Stimulated activated effector memory CD8-positive, alpha-beta T cell treated with anti-CD3 and anti-CD28 coated beads, Interleukin-12 subunit alpha, Interleukin-12 subunit beta, amount 100 ng/mL, for 72 hours (primary cell): ENCODE measurements at regions not wholly inside any gene's neighbourhood (a gene's known extent, or its start where the extent isn't known, plus 50 kb on each side); places are given as distances from the start of the nearest gene placed in this dataset.
"Not testable (repeated sequence)": the region's sequence is repeated elsewhere in the genome, so short reads cannot be mapped to it uniquely, and the experiment has no call there.

Source experiments
- ATAC-seq: fragments of 150-1000 bp; cut with Tn5 transposase; 2 replicates; pipeline ENCODE4 v1.10.0; 2021
- DNase-seq, 2 donors: peaks; one replicate each; pipeline ENCODE4 v3.0.0; 2021 to 2022; ENCODE audit warnings: low spot score in 2 of 2
- H3K27ac Mint-ChIP-seq: one replicate; pipeline ENCODE4 v1.8.0; 2022; ENCODE audit warnings: mild to moderate bottlenecking, mixed read lengths
- H3K36me3 Mint-ChIP-seq: one replicate; pipeline ENCODE4 v1.8.0; 2022; ENCODE audit warnings: mild to moderate bottlenecking, mixed read lengths
- H3K4me1 Mint-ChIP-seq: one replicate; pipeline ENCODE4 v1.8.0; 2022; ENCODE audit warnings: mixed read lengths
- H3K4me3 Mint-ChIP-seq: one replicate; pipeline ENCODE4 v1.8.0; 2022; ENCODE audit warnings: mild to moderate bottlenecking, mixed read lengths
- H3K9me3 Mint-ChIP-seq: one replicate; pipeline ENCODE4 v1.8.0; 2022; ENCODE audit warnings: mixed read lengths

DNA sequence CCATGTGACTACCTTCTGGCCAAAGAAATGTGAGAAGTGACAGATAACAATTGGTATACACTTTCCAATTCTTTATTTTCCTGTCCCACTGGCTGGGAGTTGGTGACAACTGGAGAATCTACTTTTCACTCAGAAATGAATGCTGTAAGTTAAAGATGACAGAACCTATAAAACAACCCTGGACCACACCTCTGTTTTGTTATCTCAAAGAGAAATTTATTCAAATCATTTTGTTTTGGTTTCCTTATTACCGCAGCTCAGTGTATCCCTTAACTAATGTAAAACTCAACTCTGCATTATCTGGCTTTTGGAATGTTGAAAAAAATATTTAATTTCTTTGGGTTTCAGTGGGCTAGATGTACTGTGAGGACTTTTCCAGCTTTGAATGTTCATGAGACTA lies 469.8 kb downstream of the PCDH7 start:
- DNase-seq = no peak
- no peaks in the 10 kb centered on the region for H3K4me1 Mint-ChIP-seq
- H3K4me3 Mint-ChIP-seq = no peak overlapping the region
- ATAC-seq = no peak
- no peak overlapping the region for H3K27ac Mint-ChIP-seq
- H3K9me3 Mint-ChIP-seq = peaks cover 13% of the 10 kb centered on the region
- H3K36me3 Mint-ChIP-seq = no peaks in the 10 kb centered on the region

DNA sequence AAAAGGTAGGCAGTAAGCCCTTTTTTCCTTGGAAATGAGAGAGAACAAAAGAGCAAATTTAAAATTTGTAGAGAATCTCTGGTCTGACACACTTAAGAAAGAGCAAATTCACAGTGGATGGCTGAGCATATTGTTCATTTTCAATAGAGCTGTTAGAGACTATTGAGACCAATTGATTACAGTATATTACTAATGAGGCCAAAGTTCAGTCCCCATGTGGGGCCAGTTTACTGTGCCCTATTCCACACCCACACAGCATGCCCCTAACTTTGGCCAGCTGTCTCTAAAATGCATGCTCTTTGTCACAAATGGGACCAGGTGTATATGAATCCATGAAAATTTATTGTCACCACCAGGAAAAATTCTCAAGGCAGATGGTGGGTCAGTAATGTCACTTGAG lies 470.5 kb downstream of the PCDH7 start:
- Mint-ChIP-seq H3K4me1 (no peaks in the 10 kb centered on the region), H3K27ac (no peak overlapping the region), H3K36me3 (no peaks in the 10 kb centered on the region), H3K4me3 (no peak overlapping the region), H3K9me3 (peaks cover 9% of the 10 kb centered on the region)
- no peak for DNase-seq
- ATAC-seq = no peak

DNA sequence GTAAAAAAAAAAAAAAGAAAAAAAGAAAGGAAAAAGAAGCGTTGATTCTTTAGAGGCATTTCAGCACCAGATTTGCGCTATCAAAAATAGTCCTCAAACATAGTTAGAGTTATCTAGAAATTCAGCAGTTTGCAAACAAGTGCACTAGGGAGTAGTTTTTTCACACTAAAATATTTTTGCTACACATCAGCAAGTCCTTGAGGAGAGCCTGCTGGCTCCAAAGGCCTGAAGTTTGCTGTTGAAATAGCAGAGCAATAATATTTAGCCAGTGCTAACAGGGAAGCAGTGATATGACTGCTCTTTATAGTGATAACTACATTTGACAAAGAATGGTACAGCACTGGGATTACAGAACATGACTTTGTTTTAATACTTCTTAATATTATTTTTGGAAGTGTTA lies 472.2 kb downstream of the PCDH7 start:
- no peak for ATAC-seq
- H3K4me1 Mint-ChIP-seq = no peaks in the 10 kb centered on the region
- H3K9me3 Mint-ChIP-seq = peaks cover 14% of the 10 kb centered on the region
- no peak overlapping the region for H3K27ac Mint-ChIP-seq
- no peaks in the 10 kb centered on the region for H3K36me3 Mint-ChIP-seq
- no peak for DNase-seq
- H3K4me3 Mint-ChIP-seq = no peak overlapping the region

DNA sequence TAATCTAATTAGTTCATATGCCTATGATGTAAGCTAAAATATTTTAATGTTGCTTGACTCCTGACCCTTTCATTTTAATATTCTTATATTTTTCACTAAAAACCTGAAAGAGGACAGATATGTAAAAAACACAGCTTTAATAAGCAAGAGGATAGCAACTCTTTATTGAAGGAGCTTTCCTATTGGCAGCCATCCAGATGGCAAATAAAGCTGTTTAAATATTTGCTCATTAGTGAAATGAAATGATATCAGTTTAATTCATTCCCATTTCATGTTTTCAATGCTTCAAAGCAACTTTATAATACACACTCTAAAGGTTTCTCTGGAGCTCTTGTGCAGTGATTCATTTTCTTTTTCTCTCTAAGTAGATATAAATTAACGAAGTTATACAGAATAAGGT lies 473.4 kb downstream of the PCDH7 start:
- no peak for DNase-seq
- Mint-ChIP-seq H3K4me3 (no peak overlapping the region), H3K9me3 (peaks cover 19% of the 10 kb centered on the region), H3K4me1 (no peaks in the 10 kb centered on the region), H3K36me3 (no peaks in the 10 kb centered on the region), H3K27ac (no peak overlapping the region)
- no peak for ATAC-seq

DNA sequence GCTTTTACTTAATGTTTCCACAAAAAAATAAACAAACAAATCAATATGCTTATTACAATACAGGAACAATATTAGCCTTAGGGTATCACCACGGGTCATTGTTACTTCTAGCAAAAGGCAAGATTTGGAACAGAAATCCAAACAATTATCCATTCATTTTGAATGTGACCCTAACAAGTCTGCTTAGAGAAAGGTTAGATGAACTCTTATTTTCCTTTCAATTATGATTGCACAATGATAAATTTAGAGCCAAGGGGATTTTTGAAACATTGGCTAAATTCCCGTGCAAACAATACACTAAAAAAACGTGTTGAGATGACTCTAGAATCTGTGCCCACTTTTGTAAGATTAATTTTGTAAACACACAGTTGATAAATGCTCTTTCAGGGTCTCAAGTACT lies 474.7 kb downstream of the PCDH7 start:
- no peak for DNase-seq
- no peak for ATAC-seq
- H3K4me3 Mint-ChIP-seq = no peak overlapping the region
- no peak overlapping the region for H3K27ac Mint-ChIP-seq
- no peaks in the 10 kb centered on the region for H3K36me3 Mint-ChIP-seq
- H3K4me1 Mint-ChIP-seq = no peaks in the 10 kb centered on the region
- peaks cover 19% of the 10 kb centered on the region for H3K9me3 Mint-ChIP-seq

DNA sequence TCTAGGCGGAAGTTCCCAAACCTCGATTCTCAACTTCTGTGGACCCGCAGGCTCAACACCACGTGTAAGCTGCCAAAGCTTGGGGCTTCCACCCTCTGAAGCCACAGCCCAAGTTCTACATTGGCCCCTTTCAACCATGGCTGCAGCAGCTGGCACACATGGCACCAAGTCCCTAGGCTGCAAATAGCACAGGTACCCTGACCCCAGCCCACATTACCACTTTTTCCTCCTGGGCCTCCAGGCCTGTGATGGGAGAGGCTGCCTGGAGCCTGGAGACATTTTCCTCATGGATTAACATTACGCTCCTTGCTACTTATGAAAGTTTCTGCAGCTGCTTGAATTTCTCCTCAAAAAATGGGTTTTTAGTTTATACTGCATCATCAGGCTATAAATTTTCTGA lies 479.5 kb downstream of the PCDH7 start:
- no peak overlapping the region for H3K27ac Mint-ChIP-seq
- DNase-seq = no peak
- H3K36me3 Mint-ChIP-seq = no peaks in the 10 kb centered on the region
- no peaks in the 10 kb centered on the region for H3K4me1 Mint-ChIP-seq
- no peak for ATAC-seq
- H3K4me3 Mint-ChIP-seq = no peak overlapping the region
- peaks cover 22% of the 10 kb centered on the region for H3K9me3 Mint-ChIP-seq

DNA sequence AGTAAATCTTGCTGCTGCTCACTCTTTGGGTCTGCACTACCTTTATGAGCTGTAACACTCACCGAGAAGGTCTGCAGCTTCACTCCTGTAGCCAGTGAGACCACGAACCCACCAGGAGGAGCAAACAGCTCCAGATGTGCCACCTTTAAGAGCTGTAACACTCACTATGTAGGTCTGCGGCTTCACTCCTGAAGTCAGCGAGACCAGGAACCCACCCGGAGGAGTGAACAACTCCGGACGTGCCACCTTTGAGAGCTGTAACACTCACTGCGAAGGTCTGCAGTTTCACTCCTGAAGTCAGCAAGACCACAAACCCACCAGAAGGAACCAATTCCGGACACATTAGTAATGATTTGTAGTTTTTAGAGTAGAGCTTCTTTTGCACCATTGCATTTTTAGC lies 481.9 kb downstream of the PCDH7 start:
- not testable (repeated sequence) for H3K27ac Mint-ChIP-seq, H3K36me3 Mint-ChIP-seq, H3K4me3 Mint-ChIP-seq, H3K4me1 Mint-ChIP-seq, DNase-seq, ATAC-seq
- peaks cover 22% of the 10 kb centered on the region for H3K9me3 Mint-ChIP-seq

DNA sequence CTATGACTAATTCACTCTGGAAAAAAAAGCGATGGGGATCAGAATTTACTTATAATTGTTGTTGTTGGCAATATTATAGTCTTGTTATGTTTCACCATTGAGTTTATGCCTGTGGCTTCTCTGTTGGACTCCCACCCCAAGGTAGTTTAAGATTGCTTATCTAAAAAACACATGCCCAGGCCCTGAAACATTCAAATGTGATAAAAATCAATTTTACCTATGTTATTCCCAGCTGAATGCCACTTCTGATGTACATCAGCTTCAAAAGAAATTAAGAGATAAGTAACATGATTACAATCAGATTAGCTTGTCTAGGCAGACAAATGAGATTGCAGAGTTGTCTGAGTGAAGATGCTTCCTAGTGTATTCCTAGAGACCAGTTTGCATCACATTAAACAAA lies 484.7 kb downstream of the PCDH7 start:
- H3K9me3 Mint-ChIP-seq = peaks cover 20% of the 10 kb centered on the region
- ATAC-seq = no peak
- H3K4me3 Mint-ChIP-seq = no peak overlapping the region
- H3K4me1 Mint-ChIP-seq = no peaks in the 10 kb centered on the region
- DNase-seq = no peak
- H3K36me3 Mint-ChIP-seq = no peaks in the 10 kb centered on the region
- no peak overlapping the region for H3K27ac Mint-ChIP-seq

DNA sequence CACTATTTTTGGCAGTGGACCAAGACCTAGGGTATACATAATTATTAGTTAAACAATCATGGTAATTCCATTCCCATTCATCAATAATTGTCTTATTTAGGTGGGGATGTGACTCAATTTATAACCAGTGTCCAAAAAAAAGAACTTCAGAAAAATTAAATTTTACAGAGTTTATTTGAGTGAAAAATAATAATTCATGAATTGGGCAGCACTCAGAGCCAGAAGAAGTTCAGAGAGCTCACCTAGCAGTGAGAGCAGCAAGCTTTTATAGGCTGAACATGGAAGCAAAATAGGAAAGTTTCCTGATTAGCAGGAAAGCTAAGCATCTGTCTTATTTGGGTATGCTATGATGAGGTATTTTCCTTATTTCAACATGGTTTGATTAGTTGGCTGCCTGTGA lies 500.8 kb downstream of the PCDH7 start:
- Mint-ChIP-seq H3K36me3 (no peaks in the 10 kb centered on the region), H3K27ac (no peak overlapping the region), H3K4me3 (no peak overlapping the region), H3K9me3 (peaks cover 7% of the 10 kb centered on the region), H3K4me1 (no peaks in the 10 kb centered on the region)
- no peak for ATAC-seq
- no peak for DNase-seq

DNA sequence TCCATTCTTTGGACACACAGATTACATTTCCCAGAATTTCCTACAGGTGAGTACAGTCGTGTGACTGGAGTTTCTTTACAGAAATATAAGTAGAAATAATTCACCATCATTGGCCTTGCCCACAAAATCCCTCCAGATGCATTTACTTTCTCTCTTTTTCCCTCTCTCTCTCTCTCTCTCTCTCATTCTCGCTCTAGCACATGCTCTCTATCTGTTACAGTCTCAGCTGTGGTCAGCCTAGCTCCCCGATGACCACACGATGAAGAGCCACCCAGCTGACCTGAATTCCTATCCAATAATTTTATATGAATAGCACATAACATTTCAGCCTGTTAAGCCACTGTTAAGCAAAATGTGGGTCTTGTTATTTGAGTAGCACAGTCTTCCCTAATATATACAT lies 507.9 kb downstream of the PCDH7 start:
- H3K9me3 Mint-ChIP-seq = peaks cover 15% of the 10 kb centered on the region
- no peaks in the 10 kb centered on the region for H3K4me1 Mint-ChIP-seq
- H3K4me3 Mint-ChIP-seq = no peak overlapping the region
- no peak for DNase-seq
- H3K36me3 Mint-ChIP-seq = no peaks in the 10 kb centered on the region
- no peak overlapping the region for H3K27ac Mint-ChIP-seq
- ATAC-seq = no peak

DNA sequence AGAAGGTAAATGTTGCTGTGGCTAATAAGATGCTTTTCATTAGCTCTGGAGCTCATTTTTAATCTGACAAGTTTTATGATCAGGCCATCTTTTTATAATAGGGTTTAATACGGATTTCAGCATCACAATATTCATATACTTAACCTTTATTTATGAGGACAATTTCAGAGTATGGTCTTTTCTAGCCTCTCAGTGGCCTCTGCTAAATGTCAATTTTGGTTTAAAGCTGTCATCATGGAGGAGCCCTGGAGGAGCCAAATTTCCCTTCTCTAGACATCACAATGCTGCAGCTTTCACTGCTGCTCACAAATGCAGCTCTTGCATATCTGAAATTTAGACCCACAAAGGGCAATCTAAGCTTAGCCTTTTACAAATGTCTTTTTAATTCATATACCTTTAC lies 510.4 kb downstream of the PCDH7 start:
- Mint-ChIP-seq H3K4me3 (no peak overlapping the region), H3K27ac (no peak overlapping the region), H3K36me3 (no peaks in the 10 kb centered on the region)

DNA sequence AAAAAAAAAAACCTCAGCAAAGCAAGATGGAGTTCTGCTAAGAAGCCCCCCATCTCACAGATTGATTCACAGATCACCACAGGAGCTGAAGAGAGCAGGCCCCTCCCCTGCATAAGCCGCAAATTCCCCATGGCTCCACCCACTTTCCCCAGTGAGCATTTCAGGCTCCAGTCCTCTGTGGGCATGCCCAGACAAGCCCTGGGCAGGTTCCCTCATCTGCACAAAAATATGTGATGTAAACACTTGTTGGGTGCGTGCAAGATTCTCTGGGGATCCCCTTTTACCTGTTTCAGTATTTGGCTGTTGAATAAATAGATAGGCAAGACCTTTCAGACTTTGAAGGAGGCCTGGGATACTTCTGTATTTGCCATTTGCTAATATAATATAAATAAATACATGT lies 514.3 kb downstream of the PCDH7 start:
- no peak overlapping the region for H3K4me3 Mint-ChIP-seq
- ATAC-seq (no peak), DNase-seq (no peak)
- H3K9me3 Mint-ChIP-seq = peaks cover 23% of the 10 kb centered on the region
- no peaks in the 10 kb centered on the region for H3K4me1 Mint-ChIP-seq
- no peaks in the 10 kb centered on the region for H3K36me3 Mint-ChIP-seq
- no peak overlapping the region for H3K27ac Mint-ChIP-seq

More for the DNA sequence above, 510.4 kb downstream of the PCDH7 start:
- peaks cover 15% of the 10 kb centered on the region for H3K9me3 Mint-ChIP-seq
- H3K4me1 Mint-ChIP-seq = no peaks in the 10 kb centered on the region
- DNase-seq = no peak
- ATAC-seq = no peak

DNA sequence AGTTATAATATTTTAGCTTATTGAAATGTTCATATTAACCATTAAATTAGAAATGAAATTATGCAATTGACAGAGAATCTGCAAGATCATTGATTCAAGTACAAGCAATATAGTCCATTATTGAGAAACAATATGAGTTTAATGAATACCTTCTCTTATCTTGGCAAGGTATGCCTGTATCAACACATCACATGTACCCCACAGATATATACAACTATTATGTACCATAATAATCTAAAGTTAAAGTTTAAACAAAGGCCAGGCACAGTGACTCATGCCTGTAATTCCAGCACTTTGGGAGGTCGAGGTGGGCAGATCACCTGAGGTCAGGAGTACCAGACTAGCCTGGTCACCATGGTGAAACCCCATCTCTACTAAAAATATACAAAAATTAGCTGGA lies 514.7 kb downstream of the PCDH7 start:
- Mint-ChIP-seq H3K27ac (no peak overlapping the region), H3K9me3 (peaks cover 23% of the 10 kb centered on the region), H3K4me3 (no peak overlapping the region), H3K4me1 (no peaks in the 10 kb centered on the region), H3K36me3 (no peaks in the 10 kb centered on the region)
- no peak for DNase-seq
- no peak for ATAC-seq

DNA sequence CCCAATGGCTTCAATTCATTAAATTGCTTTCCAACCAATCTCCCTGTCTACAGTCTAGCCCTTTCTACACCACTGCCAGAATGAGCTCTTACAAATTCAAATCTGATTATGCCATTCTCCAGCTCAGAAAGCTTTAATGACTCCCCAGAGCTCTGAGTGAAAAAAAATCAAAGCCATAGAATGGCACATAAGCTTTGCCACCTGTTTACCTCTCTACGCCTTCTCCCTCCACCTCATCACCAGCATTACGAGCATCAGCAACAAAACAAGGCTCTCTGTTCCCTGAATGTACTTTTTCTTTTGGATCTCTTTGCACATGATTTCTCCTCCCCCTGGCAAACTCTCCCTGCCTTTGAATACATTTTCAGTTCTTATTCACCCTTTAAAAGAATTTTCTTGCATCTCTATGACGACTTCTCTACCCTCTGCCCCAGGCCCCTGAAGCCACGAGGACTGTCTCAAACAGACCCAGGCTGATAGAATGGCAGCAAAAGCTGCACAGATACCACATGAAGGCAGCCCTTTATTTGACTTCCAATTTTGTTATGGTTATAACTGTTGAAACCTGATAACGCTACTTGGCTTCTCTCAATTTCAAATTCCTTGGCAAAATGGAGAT lies 516.0 kb downstream of the PCDH7 start:
- Mint-ChIP-seq H3K36me3 (no peaks in the 10 kb centered on the region), H3K4me3 (no peak overlapping the region), H3K9me3 (peaks cover 22% of the 10 kb centered on the region), H3K27ac (no peak overlapping the region), H3K4me1 (no peaks in the 10 kb centered on the region)
- DNase-seq (no peak), ATAC-seq (no peak)

DNA sequence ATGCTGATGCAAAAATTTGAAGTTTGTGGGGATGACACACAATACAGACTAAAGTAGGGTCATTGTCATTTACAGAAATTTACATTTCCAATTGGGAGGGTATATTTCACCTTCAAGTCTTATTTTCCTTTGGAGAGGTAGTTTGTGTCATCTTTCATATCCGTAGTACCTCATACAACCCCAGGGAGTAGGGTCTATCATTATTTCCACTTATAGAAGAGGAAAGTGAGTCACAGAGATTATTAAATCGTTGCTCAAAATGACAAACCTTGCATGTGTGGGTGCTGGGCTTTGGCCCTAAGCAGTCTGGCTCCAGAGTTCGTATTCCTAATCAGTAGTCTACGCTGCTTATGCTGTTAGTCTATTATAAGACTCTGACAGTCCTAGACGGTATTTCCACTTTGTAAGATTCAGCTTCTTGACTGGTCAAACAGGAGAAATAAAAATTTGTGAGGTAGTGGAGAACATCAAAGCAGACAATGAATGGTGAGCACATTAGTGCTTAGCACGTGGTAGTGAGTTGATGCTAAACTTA lies 516.5 kb downstream of the PCDH7 start:
- no peak overlapping the region for H3K4me3 Mint-ChIP-seq
- DNase-seq = no peak
- no peak for ATAC-seq
- no peak overlapping the region for H3K27ac Mint-ChIP-seq
- H3K36me3 Mint-ChIP-seq = no peaks in the 10 kb centered on the region
- H3K4me1 Mint-ChIP-seq = no peaks in the 10 kb centered on the region
- peaks cover 26% of the 10 kb centered on the region for H3K9me3 Mint-ChIP-seq

DNA sequence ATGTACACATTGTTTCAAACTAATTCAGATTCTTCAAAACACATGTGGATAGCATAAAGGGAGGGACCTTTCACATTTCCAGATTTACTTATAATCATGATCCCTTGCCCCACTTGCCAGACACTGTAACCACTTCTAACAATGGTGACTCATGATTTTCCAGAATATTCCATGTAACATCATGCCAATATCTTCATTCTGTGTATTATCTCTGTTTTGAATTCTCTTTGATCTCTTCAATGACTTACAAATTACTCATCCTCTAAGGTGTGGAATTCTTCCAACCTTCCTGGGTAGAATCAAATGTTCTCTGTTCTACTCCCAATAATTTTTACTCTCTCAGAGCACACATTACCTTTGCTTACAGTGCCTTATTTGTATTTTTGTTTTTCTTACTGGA lies 517.1 kb downstream of the PCDH7 start:
- H3K36me3 Mint-ChIP-seq = no peaks in the 10 kb centered on the region
- no peak for DNase-seq
- no peak overlapping the region for H3K4me3 Mint-ChIP-seq
- ATAC-seq = no peak
- peaks cover 23% of the 10 kb centered on the region for H3K9me3 Mint-ChIP-seq
- no peaks in the 10 kb centered on the region for H3K4me1 Mint-ChIP-seq
- no peak overlapping the region for H3K27ac Mint-ChIP-seq

DNA sequence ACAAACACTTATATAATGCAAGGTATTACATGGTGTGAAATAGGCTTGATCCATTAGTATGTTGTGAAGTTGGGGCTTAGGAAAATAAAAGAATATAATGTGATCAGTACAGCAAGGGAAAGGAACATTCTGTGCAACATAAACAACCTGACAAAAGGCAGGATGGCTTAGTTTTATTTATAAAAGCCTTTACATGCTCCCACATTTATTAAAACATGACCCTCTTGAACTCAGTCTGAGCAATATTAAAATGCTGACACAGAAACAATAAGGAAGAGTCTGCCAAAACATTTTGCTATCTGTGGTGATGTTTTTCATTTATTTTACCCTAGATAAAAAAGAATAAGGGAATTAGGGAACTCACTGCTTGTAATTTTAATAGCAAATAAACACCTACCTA lies 519.7 kb downstream of the PCDH7 start:
- H3K9me3 Mint-ChIP-seq = peaks cover 34% of the 10 kb centered on the region
- no peak for ATAC-seq
- H3K36me3 Mint-ChIP-seq = no peaks in the 10 kb centered on the region
- no peaks in the 10 kb centered on the region for H3K4me1 Mint-ChIP-seq
- DNase-seq = no peak
- no peak overlapping the region for H3K27ac Mint-ChIP-seq
- H3K4me3 Mint-ChIP-seq = no peak overlapping the region
